ENCODE measurements at regions not wholly inside any gene's neighbourhood (a gene's known extent, or its start where the extent isn't known, plus 50 kb on each side); places are given as distances from the start of the nearest gene placed in this dataset.

DNA sequence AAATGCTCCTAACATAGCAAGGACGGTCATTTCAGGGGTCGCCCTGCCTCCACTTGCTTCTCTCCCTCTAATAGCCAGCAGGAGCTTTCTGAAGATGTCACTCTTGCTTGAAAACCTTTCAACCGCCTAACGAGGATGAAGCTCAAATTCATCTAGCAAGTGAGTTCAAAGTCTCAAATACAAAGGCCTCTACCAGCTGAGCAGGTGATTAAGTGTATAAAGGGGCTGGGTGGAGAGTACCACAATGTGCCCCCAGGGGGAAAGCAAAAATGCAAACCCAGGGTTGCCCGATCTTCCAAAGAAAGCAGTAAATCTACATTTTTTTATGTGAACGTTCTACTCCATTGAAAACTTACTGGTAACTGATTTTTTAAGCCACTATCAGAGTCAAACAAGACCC lies 50.4 kb upstream of the GRIP2 start:
- Histone ChIP-seq H3K4me3 (ENCODE audit: low read depth, low read length) (no peak overlapping the region), H3K36me3 (replicated peaks) (no peaks in the 10 kb centered on the region), H3K27ac (no peak overlapping the region), H3K27me3 (replicated peaks) (peaks cover 4% of the 10 kb centered on the region)
- no peak for DNase-seq
- TF ChIP-seq, protein P1, sequence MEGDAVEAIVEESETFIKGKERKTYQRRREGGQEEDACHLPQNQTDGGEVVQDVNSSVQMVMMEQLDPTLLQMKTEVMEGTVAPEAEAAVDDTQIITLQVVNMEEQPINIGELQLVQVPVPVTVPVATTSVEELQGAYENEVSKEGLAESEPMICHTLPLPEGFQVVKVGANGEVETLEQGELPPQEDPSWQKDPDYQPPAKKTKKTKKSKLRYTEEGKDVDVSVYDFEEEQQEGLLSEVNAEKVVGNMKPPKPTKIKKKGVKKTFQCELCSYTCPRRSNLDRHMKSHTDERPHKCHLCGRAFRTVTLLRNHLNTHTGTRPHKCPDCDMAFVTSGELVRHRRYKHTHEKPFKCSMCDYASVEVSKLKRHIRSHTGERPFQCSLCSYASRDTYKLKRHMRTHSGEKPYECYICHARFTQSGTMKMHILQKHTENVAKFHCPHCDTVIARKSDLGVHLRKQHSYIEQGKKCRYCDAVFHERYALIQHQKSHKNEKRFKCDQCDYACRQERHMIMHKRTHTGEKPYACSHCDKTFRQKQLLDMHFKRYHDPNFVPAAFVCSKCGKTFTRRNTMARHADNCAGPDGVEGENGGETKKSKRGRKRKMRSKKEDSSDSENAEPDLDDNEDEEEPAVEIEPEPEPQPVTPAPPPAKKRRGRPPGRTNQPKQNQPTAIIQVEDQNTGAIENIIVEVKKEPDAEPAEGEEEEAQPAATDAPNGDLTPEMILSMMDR (IDR thresholded peaks at IDR 0.05; ENCODE audit: low read depth, low read length, missing control alignments): no peak
- in situ Hi-C loops (cut with HindIII; ENCODE audit: low pct_ligation_motif_present, low sequenced_read_pairs): no loop called here

DNA sequence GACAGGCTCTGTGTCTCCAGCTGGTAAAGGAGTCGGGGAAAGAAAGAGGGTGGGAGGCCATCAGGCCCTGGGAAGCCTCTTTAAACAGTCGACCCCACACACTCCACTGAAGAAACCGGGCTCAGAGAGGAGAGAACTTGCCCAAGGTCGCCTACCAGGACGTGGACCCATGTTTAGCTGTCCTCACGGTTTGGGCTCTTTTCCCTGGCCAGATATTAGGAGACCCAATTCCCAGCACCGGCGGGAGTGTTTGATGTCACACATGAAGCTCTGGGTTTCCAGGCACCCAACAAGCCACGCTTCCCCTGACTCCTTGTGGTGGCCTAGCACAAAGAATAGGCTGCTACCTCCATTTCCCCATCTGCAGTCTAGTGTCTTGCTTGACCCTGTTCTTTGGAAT lies 52.2 kb upstream of the GRIP2 start:
- TF ChIP-seq, protein P1 (IDR thresholded peaks at IDR 0.05; ENCODE audit: low read depth, low read length, missing control alignments): no peak
- no peak for DNase-seq
- peaks cover 4% of the 10 kb centered on the region for H3K27me3 ChIP-seq (replicated peaks)
- in situ Hi-C loops (cut with HindIII; ENCODE audit: low pct_ligation_motif_present, low sequenced_read_pairs): no loop called here
- H3K4me3 ChIP-seq (ENCODE audit: low read depth, low read length): no peak overlapping the region
- no peak overlapping the region for H3K27ac ChIP-seq
- H3K36me3 ChIP-seq (replicated peaks): no peaks in the 10 kb centered on the region

DNA sequence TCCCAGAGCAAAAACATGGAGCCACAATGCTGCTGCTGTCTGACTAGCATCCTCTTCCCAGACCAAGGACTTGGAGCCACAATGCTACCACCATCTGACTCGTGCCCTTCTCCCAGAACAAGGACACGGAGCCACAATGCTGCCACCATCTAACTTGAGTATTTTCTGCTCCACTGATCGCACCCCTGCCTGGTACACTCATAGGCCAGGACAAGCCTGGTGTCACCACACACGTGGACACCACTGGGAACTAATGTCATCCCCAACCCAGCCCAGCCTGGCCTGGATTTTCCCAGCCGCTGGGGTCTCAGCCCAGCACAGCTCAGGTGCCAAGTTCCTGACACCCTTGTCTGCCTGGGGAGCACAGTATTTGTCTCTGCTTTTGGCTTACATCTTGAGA lies 52.7 kb upstream of the GRIP2 start:
- no peak overlapping the region for H3K27ac ChIP-seq
- H3K4me3 ChIP-seq (ENCODE audit: low read depth, low read length): no peak overlapping the region
- DNase-seq: no peak
- H3K36me3 ChIP-seq (replicated peaks): no peaks in the 10 kb centered on the region
- in situ Hi-C loops (cut with HindIII; ENCODE audit: low pct_ligation_motif_present, low sequenced_read_pairs): no loop called here
- H3K27me3 ChIP-seq (replicated peaks): peaks cover 4% of the 10 kb centered on the region
- TF ChIP-seq, protein P1 (IDR thresholded peaks at IDR 0.05; ENCODE audit: low read depth, low read length, missing control alignments): no peak

DNA sequence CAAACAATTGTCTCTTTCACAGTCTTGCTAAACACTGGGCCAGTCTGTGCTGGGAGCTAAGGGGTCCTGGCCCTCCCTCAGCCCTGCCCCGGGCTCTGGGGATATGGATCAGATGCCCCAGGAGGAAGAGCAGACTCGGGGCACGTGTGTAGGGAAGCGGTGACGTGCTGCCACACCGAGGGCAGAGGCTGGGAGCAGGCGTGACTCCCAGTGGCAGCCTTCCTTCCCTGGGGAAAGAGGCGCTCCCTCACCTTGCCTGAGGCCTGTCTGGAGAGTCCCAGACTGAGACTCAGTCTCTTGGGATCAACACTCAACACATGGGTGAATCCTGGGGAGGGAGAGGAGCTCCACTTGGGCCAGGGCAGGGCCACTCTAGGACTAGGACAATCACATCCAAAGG lies 54.1 kb upstream of the GRIP2 start:
- TF ChIP-seq, protein P1 (IDR thresholded peaks at IDR 0.05; ENCODE audit: low read depth, low read length, missing control alignments): no peak
- H3K36me3 ChIP-seq (replicated peaks): no peaks in the 10 kb centered on the region
- peaks cover 4% of the 10 kb centered on the region for H3K27me3 ChIP-seq (replicated peaks)
- H3K4me3 ChIP-seq (ENCODE audit: low read depth, low read length): no peak overlapping the region
- in situ Hi-C loops (cut with HindIII; ENCODE audit: low pct_ligation_motif_present, low sequenced_read_pairs): no loop called here
- DNase-seq: no peak
- H3K27ac ChIP-seq: no peak overlapping the region

DNA sequence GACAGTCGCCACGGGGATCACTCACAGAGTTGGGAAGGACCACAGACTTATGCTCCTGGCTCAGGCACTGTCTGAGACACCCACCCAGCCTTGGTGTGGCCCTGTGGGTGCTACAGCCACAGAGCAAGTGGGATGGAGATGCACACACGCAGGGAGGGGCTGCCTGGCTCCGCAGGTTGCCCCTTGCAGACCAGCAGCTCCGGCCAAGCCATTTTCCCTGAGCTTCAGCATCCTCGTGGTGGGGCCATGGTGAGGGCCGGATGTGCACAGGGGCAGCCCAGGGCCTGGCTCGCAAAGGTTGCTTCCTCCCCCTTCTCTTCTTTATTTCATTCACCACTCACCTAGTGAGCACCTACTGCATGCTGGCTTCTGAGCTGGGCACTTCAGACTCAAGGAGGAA lies 55.4 kb upstream of the GRIP2 start:
- DNase-seq: no peak
- H3K36me3 ChIP-seq (replicated peaks): no peaks in the 10 kb centered on the region
- TF ChIP-seq, protein P1 (IDR thresholded peaks at IDR 0.05; ENCODE audit: low read depth, low read length, missing control alignments): no peak
- H3K27ac ChIP-seq: no peak overlapping the region
- H3K27me3 ChIP-seq (replicated peaks): peaks cover 6% of the 10 kb centered on the region
- no peak overlapping the region for H3K4me3 ChIP-seq (ENCODE audit: low read depth, low read length)
- in situ Hi-C loops (cut with HindIII; ENCODE audit: low pct_ligation_motif_present, low sequenced_read_pairs): no loop called here

DNA sequence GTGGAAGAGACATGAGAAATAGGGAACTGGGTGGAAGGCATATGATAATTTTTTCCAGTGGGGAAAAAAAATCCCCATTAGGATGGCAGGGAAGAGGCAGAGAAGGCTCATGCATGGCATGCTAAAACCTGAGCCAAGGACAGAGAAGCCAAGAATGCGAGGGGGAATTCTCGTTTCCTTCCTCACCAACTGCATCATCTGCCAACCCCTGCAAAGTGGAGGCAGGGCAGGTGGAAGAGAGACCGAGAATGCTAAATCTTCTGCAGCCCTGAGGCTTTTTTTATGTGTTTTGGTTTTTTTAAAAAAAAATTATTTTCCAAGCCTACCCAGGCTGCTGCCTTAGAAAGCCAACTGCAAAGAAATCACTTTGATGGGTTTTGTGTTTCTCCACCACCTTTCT lies 54.3 kb upstream of the CCDC174 start:
- no peaks in the 10 kb centered on the region for H3K36me3 ChIP-seq (replicated peaks)
- in situ Hi-C loops (cut with HindIII; ENCODE audit: low pct_ligation_motif_present, low sequenced_read_pairs): no loop called here
- DNase-seq: no peak
- TF ChIP-seq, protein P1 (IDR thresholded peaks at IDR 0.05; ENCODE audit: low read depth, low read length, missing control alignments): no peak
- H3K27me3 ChIP-seq (replicated peaks): peaks cover 20% of the 10 kb centered on the region
- H3K27ac ChIP-seq: no peak overlapping the region
- no peak overlapping the region for H3K4me3 ChIP-seq (ENCODE audit: low read depth, low read length)

Data from brain microvascular endothelial cell (primary cell).